ENCODE measurements at regions not wholly inside any gene's neighbourhood (a gene's known extent, or its start where the extent isn't known, plus 50 kb on each side); places are given as distances from the start of the nearest gene placed in this dataset.

GRCh38 chr18:46268671-46269070, 164.5 kb downstream of the HAUS1 start:
- H3K4me1 ChIP-seq (ENCODE audit: control insufficient read depth, insufficient read depth, low read length) = no peaks in the 10 kb centered on the region
- CTCF ChIA-PET = no interaction called here
- no peak overlapping the region for H3K27ac ChIP-seq (ENCODE audit: low read length)
- H3K36me3 ChIP-seq (ENCODE audit: control insufficient read depth, insufficient read depth, low read length) = no peaks in the 10 kb centered on the region
- no peaks in the 10 kb centered on the region for H3K9me3 ChIP-seq (ENCODE audit: control insufficient read depth, insufficient read depth, low read depth, low read length)
- no peaks in the 10 kb centered on the region for H3K27me3 ChIP-seq (ENCODE audit: control insufficient read depth, insufficient read depth, low read length)
- BruUV-seq (replicated peaks) = no TSS peak
- in situ Hi-C loops (cut with HindIII; ENCODE audit: low pct_unique_long_range_greater_than_20kb, low sequenced_read_pairs) (no loop called here), intact Hi-C loops (cut with micrococcal nuclease; ENCODE audit: unreplicated experiment) (no loop called here)
- POLR2A ChIA-PET = no interaction called here
- ATAC-seq = no peak
- no peak for TF ChIP-seq CTCF (IDR thresholded peaks at IDR 0.05)
- TF ChIP-seq REST (IDR thresholded peaks at IDR 0.05; ENCODE audit: insufficient read depth in 1 of 2, low read depth in 2 of 2, low read length in 1 of 2) = no peak
- no peak overlapping the region for H3K4me3 ChIP-seq (ENCODE audit: low read depth in 2 of 2, low read length in 2 of 2)
- no peak for DNase-seq (ENCODE audit: low read depth, low spot score)

- in situ Hi-C loops (cut with HindIII; ENCODE audit: low pct_unique_long_range_greater_than_20kb, low sequenced_read_pairs) (no loop called here), intact Hi-C loops (cut with micrococcal nuclease; ENCODE audit: unreplicated experiment) (no loop called here)
- TF ChIP-seq REST (IDR thresholded peaks at IDR 0.05; ENCODE audit: insufficient read depth in 1 of 2, low read depth in 2 of 2, low read length in 1 of 2) (no peak), POLR2AphosphoS5 (IDR thresholded peaks at IDR 0.05; ENCODE audit: low read depth, low read length) (no peak), TCF7L2 (IDR thresholded peaks at IDR 0.05; ENCODE audit: low read depth, low read length) (no peak), SIN3A (IDR thresholded peaks at IDR 0.05; ENCODE audit: borderline replicate concordance, insufficient read depth, low read depth, low read length) (no peak), CTCF (IDR thresholded peaks at IDR 0.05) (no peak)
- no peaks in the 10 kb centered on the region for H3K9me3 ChIP-seq (ENCODE audit: control insufficient read depth, insufficient read depth, low read depth, low read length)
- no peaks in the 10 kb centered on the region for H3K4me1 ChIP-seq (ENCODE audit: control insufficient read depth, insufficient read depth, low read length)
- ATAC-seq = no peak
- no peaks in the 10 kb centered on the region for H3K36me3 ChIP-seq (ENCODE audit: control insufficient read depth, insufficient read depth, low read length)
- no TSS peak for BruUV-seq (replicated peaks)
- H3K4me3 ChIP-seq (ENCODE audit: low read depth in 2 of 2, low read length in 2 of 2) = no peak overlapping the region
- POLR2A ChIA-PET = no interaction called here
- no peak overlapping the region for H3K27ac ChIP-seq (ENCODE audit: low read length)
- H3K27me3 ChIP-seq (ENCODE audit: control insufficient read depth, insufficient read depth, low read length) = no peaks in the 10 kb centered on the region
- CTCF ChIA-PET = no interaction called here
- no peak for DNase-seq (ENCODE audit: low read depth, low spot score)
These were observed 165.1 kb downstream of the HAUS1 start for GRCh38 chr18:46269275-46269674.

All from Panc1 (cell line).